ENCODE measurements at regions not wholly inside any gene's neighbourhood (a gene's known extent, or its start where the extent isn't known, plus 50 kb on each side); places are given as distances from the start of the nearest gene placed in this dataset.
A peak's percentile ranks its signal among the peaks of the same experiment; 100 is the strongest.
"Not testable (repeated sequence)": the region's sequence is repeated elsewhere in the genome, so short reads cannot be mapped to it uniquely, and the experiment has no call there.

DNA sequence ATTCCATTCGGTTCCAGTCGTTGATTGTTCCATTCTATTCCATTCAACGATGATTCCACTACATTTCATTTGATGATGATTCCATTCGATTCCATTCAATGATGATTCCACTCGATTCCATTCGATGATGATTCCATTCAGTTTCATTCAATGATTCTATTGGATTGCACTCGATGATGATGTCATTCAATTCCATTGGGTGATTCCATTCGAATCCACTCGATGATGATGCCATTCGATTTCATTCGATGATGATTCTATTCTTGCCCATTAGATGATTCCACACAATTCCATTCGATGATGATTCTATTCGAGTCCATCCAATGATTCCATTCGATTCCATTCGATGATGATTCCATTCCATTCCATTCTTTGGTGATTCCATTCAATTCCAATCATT is 1283.7 kb downstream of the TP53TG3F start:
- intact Hi-C loops (cut with DNase I) = no loop called here
- no peak for DNase-seq
- H3K4me1 ChIP-seq = no peaks in the 10 kb centered on the region
- H3K27ac ChIP-seq = no peak overlapping the region
- TF ChIP-seq, protein P1, sequence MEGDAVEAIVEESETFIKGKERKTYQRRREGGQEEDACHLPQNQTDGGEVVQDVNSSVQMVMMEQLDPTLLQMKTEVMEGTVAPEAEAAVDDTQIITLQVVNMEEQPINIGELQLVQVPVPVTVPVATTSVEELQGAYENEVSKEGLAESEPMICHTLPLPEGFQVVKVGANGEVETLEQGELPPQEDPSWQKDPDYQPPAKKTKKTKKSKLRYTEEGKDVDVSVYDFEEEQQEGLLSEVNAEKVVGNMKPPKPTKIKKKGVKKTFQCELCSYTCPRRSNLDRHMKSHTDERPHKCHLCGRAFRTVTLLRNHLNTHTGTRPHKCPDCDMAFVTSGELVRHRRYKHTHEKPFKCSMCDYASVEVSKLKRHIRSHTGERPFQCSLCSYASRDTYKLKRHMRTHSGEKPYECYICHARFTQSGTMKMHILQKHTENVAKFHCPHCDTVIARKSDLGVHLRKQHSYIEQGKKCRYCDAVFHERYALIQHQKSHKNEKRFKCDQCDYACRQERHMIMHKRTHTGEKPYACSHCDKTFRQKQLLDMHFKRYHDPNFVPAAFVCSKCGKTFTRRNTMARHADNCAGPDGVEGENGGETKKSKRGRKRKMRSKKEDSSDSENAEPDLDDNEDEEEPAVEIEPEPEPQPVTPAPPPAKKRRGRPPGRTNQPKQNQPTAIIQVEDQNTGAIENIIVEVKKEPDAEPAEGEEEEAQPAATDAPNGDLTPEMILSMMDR (IDR thresholded peaks at IDR 0.05) = no peak
- H3K36me3 ChIP-seq = no peaks in the 10 kb centered on the region
- no peak overlapping the region for H3K4me3 ChIP-seq
- ATAC-seq = no peak
- no peaks in the 10 kb centered on the region for H3K27me3 ChIP-seq
- H3K9me3 ChIP-seq = peaks cover 0 to 80% of the 10 kb centered on the region in 2 donors

DNA sequence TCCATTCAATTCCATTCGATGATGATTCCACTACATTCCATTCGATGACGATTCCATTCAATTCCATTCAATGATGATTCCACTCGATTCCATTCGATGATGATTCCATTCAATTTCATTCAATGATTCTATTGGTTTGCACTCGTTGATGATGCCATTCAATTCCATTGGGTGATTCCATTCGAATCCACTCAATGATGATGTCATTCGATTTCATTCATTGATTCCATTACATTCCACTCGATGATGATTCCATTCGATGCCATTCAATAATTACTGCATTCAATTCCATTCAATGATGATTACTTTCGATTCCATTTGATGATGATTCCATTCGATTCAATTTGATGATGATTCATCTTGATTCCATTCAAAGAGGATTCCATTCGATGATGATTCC is 1299.4 kb downstream of the TP53TG3F start:
- Histone ChIP-seq H3K9me3 (peaks cover 0 to 100% of the 10 kb centered on the region in 2 donors), H3K4me1 (no peaks in the 10 kb centered on the region), H3K27ac (no peak overlapping the region), H3K27me3 (no peaks in the 10 kb centered on the region), H3K36me3 (no peaks in the 10 kb centered on the region), H3K4me3 (no peak overlapping the region)
- ATAC-seq (no peak), DNase-seq (no peak)
- TF ChIP-seq, protein P1 (IDR thresholded peaks at IDR 0.05) = no peak
- intact Hi-C loops (cut with DNase I) = no loop called here

DNA sequence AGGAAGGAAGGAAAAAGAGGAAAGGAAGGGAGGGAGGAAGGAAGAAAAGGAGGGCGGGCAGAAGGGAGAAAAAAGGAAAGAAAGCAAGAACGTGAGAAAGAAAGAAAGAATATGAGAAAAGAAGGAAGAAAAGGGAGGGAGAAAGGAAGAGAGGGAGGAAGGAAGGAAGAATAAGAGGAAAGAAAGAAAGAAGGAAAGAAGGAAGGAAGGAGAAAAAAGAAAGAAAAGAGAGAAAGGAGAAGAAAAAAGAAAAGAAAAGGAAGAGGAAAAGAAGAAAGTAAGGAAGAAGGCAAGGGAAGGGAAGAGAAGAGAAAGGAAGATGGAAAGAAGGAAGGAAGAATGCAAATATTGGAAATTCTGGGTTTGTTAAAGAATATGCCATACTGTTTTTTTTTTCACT is 1332.4 kb downstream of the TP53TG3F start:
- H3K27ac ChIP-seq; intact Hi-C loops (cut with DNase I); H3K36me3 ChIP-seq; DNase-seq; H3K27me3 ChIP-seq; ATAC-seq; H3K4me3 ChIP-seq; H3K4me1 ChIP-seq: not testable (repeated sequence)
- H3K9me3 ChIP-seq = peaks cover 0 to 31% of the 10 kb centered on the region in 2 donors

DNA sequence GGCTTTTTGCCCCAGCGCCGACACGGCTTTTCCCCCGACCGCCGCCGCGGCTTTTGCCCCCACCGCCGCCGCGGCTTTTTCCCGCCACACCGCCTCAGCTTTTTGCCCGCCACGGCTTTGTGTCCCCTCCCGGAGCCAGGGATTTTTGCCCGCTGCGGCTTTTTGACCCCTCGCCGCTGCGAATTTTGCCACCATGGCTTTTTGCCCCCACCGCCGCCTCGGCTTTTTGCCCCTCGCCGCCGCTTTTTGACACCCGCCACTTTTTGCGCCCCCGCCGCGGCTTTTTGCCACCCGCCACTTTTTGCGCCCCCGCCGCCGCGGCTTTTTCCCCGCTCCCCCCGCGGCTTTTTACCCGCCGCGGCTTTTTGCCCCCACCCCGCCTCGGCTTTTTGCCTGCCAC is 1342.5 kb downstream of the TP53TG3F start:
- DNase-seq = peak in 1 of 4 donors; percentile 69

DNA sequence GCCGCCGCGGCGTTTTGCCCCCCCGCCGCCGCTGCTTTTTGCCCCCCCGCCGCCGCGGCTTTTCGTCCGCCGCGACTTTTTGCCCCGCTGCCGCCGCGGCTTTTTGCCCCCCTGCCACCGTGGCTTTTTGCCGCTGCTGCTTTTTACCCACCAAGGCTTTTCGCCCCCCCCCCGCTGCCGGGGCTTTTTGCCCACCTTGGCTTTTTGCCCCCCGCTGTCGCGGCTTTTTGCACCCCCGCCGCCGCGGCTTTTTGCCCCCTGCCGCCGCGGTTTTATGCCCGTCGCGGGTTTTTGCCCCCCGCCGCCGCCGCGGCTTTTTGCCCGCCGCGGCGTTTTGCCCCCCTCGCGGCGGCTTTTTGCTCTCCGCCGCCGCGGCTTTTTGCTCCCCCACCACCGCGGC is 1343.0 kb downstream of the TP53TG3F start:
- Histone ChIP-seq H3K36me3 (no peaks in the 10 kb centered on the region), H3K27me3 (no peaks in the 10 kb centered on the region), H3K4me1 (no peaks in the 10 kb centered on the region), H3K27ac (no peak overlapping the region), H3K9me3 (peaks cover 0 to 41% of the 10 kb centered on the region in 2 donors), H3K4me3 (no peak overlapping the region)
- TF ChIP-seq, protein P1 (IDR thresholded peaks at IDR 0.05) = no peak
- intact Hi-C loops (cut with DNase I) = no loop called here
- peak in 1 of 4 donors; percentile 62 for DNase-seq
- ATAC-seq = no peak

More for the DNA sequence above, 1342.5 kb downstream of the TP53TG3F start:
- intact Hi-C loops (cut with DNase I) = no loop called here
- H3K4me1 ChIP-seq = no peaks in the 10 kb centered on the region
- no peak for ATAC-seq
- H3K4me3 ChIP-seq = no peak overlapping the region
- TF ChIP-seq, protein P1 (IDR thresholded peaks at IDR 0.05) = no peak
- no peak overlapping the region for H3K27ac ChIP-seq
- H3K27me3 ChIP-seq = no peaks in the 10 kb centered on the region
- H3K36me3 ChIP-seq = no peaks in the 10 kb centered on the region
- peaks cover 0 to 36% of the 10 kb centered on the region in 2 donors for H3K9me3 ChIP-seq

Data from left lung (tissue), 4 donors.